22Rv1 (cell line): ENCODE measurements at regions not wholly inside any gene's neighbourhood (a gene's known extent, or its start where the extent isn't known, plus 50 kb on each side); places are given as distances from the start of the nearest gene placed in this dataset.

Experiments
- CTCF ChIP-seq: fragments of 450-650 bp; IDR thresholded peaks from 2 replicates; pipeline ENCODE4 v1.5.1; 2017; ENCODE audit warnings: mild to moderate bottlenecking
- ZFX ChIP-seq: fragments of 450-650 bp; IDR thresholded peaks from 2 replicates; pipeline ENCODE4 v1.6.1; 2017; ENCODE audit warnings: antibody characterized with exemption, borderline replicate concordance

- no peak for TF ChIP-seq CTCF
- no peak for TF ChIP-seq ZFX
Measured at GRCh38 chr2:48007699-48008268, 101.5 kb upstream of the FBXO11 start.
